HL-60 (cell line): ENCODE measurements at regions not wholly inside any gene's neighbourhood (a gene's known extent, or its start where the extent isn't known, plus 50 kb on each side); places are given as distances from the start of the nearest gene placed in this dataset.

Experiments
- POLR2AphosphoS5 ChIP-seq: IDR thresholded peaks from 2 replicates; pipeline ENCODE4 v1.6.1; 2012; ENCODE audit warnings: low read depth
- REST ChIP-seq: IDR thresholded peaks from 2 replicates; pipeline ENCODE4 v1.6.1; 2012; ENCODE audit warnings: low read depth; ENCODE audit not compliant: insufficient replicate concordance
- SPI1 ChIP-seq: IDR thresholded peaks from 2 replicates; pipeline ENCODE4 v1.6.1; 2012; ENCODE audit warnings: low read depth, mild to moderate bottlenecking, borderline replicate concordance
- TF ChIP-seq, protein P1 (sequence below): IDR thresholded peaks from one replicate; pipeline ENCODE4 v1.5.1; 2011; ENCODE audit warnings: low read length, control low read depth, inconsistent platforms; ENCODE audit not compliant: insufficient read depth

DNA sequence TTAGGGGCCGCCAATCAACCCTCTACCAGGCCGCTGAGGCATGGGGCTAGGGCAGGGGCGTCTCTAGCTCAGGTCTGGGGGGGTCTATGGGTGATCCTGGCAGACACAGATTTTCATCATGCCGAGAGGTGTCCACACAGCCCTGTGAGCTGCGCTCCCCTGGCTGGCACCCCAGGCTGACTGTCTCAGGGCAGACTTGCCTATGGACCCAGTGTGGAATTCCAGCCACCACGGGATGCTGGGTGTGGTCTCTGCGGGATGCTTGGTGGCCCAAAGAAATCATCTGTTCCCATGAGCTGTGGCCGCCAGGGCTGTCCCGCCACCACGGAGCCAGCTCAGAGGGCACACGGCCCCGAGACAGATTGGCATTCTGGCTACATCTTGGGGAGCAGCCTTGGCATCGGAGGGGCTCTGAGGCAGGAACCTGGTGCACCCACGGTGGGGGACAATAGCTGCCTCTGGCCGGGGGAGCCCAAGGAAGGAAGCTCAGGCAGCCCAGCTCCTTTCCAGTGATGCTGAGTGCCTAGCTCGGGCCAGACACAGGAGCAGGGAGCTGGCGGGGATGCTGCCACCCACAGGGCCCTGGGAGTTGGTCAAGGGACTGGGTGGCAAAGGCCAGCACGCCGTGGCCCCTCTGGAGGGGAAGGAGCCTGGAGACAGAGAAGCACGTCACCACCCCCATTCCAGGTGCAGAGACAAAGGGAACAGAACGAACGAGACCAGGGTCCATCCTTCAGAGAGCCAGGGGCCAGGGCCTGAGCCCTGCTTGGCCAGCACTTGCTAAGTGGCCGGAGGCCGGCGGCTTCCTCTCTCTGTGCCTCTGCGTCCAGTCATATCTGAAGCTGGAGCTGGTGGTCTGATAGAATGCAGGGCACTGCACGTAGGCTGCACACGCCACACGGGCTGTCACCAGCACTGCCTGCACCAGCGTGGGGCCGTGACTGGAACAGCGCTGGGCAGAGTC lies 64.4 kb upstream of the FGF3 start:
- TF ChIP-seq, protein P1, sequence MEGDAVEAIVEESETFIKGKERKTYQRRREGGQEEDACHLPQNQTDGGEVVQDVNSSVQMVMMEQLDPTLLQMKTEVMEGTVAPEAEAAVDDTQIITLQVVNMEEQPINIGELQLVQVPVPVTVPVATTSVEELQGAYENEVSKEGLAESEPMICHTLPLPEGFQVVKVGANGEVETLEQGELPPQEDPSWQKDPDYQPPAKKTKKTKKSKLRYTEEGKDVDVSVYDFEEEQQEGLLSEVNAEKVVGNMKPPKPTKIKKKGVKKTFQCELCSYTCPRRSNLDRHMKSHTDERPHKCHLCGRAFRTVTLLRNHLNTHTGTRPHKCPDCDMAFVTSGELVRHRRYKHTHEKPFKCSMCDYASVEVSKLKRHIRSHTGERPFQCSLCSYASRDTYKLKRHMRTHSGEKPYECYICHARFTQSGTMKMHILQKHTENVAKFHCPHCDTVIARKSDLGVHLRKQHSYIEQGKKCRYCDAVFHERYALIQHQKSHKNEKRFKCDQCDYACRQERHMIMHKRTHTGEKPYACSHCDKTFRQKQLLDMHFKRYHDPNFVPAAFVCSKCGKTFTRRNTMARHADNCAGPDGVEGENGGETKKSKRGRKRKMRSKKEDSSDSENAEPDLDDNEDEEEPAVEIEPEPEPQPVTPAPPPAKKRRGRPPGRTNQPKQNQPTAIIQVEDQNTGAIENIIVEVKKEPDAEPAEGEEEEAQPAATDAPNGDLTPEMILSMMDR: no peak
- TF ChIP-seq SPI1: no peak
- TF ChIP-seq REST: no peak
- no peak for TF ChIP-seq POLR2AphosphoS5
